Mucosa of stomach (tissue), 1 donor: ENCODE measurements at regions not wholly inside any gene's neighbourhood (a gene's known extent, or its start where the extent isn't known, plus 50 kb on each side); places are given as distances from the start of the nearest gene placed in this dataset.

ENCODE experiments used
- H3K27me3 ChIP-seq: one replicate; pipeline ENCODE4 v1.7.0; 2013; ENCODE audit warnings: mild to moderate bottlenecking, low read length; ENCODE audit not compliant: control insufficient read depth, insufficient read depth
- H3K36me3 ChIP-seq: one replicate; pipeline ENCODE4 v1.7.0; 2013; ENCODE audit warnings: low read length; ENCODE audit not compliant: control insufficient read depth, insufficient read depth
- H3K4me1 ChIP-seq: one replicate; pipeline ENCODE4 v1.7.0; 2013; ENCODE audit warnings: mild to moderate bottlenecking, low read length; ENCODE audit not compliant: control insufficient read depth, insufficient read depth
- H3K4me3 ChIP-seq: one replicate; pipeline ENCODE4 v1.7.0; 2013; ENCODE audit warnings: low read length
- H3K9ac ChIP-seq: one replicate; pipeline ENCODE4 v1.7.0; 2013; ENCODE audit warnings: mild to moderate bottlenecking, low read length, moderate library complexity
- H3K9me3 ChIP-seq: one replicate; pipeline ENCODE4 v1.7.0; 2013; ENCODE audit warnings: mild to moderate bottlenecking, low read length, moderate library complexity; ENCODE audit not compliant: control insufficient read depth
- donor health status: Pancreatic carcinoma.

GRCh38 chr1:218699865-218700264 is 354.7 kb downstream of the TGFB2 start:
- Histone ChIP-seq H3K36me3 (no peaks in the 10 kb centered on the region), H3K27me3 (no peaks in the 10 kb centered on the region), H3K4me1 (no peaks in the 10 kb centered on the region), H3K9ac (no peak overlapping the region), H3K4me3 (no peak overlapping the region), H3K9me3 (no peaks in the 10 kb centered on the region)

GRCh38 chr1:218700666-218701065 is 355.5 kb downstream of the TGFB2 start:
- Histone ChIP-seq H3K27me3 (no peaks in the 10 kb centered on the region), H3K4me1 (no peaks in the 10 kb centered on the region), H3K9me3 (no peaks in the 10 kb centered on the region), H3K9ac (no peak overlapping the region), H3K36me3 (no peaks in the 10 kb centered on the region), H3K4me3 (no peak overlapping the region)

GRCh38 chr1:218701131-218701530 is 356.0 kb downstream of the TGFB2 start:
- no peaks in the 10 kb centered on the region for H3K27me3 ChIP-seq
- no peak overlapping the region for H3K9ac ChIP-seq
- H3K4me1 ChIP-seq = no peaks in the 10 kb centered on the region
- no peaks in the 10 kb centered on the region for H3K9me3 ChIP-seq
- H3K4me3 ChIP-seq = no peak overlapping the region
- no peaks in the 10 kb centered on the region for H3K36me3 ChIP-seq

- H3K36me3 ChIP-seq = no peaks in the 10 kb centered on the region
- no peaks in the 10 kb centered on the region for H3K4me1 ChIP-seq
- no peak overlapping the region for H3K9ac ChIP-seq
- no peak overlapping the region for H3K4me3 ChIP-seq
- H3K27me3 ChIP-seq = no peaks in the 10 kb centered on the region
- no peaks in the 10 kb centered on the region for H3K9me3 ChIP-seq
These were observed 357.6 kb downstream of the TGFB2 start for GRCh38 chr1:218702775-218703174.

GRCh38 chr1:218703836-218704235 is 358.7 kb downstream of the TGFB2 start:
- no peaks in the 10 kb centered on the region for H3K9me3 ChIP-seq
- H3K4me1 ChIP-seq = no peaks in the 10 kb centered on the region
- H3K4me3 ChIP-seq = no peak overlapping the region
- no peak overlapping the region for H3K9ac ChIP-seq
- H3K27me3 ChIP-seq = no peaks in the 10 kb centered on the region
- H3K36me3 ChIP-seq = no peaks in the 10 kb centered on the region

GRCh38 chr1:218705391-218705790 is 360.3 kb downstream of the TGFB2 start:
- no peak overlapping the region for H3K9ac ChIP-seq
- no peaks in the 10 kb centered on the region for H3K4me1 ChIP-seq
- H3K9me3 ChIP-seq = no peaks in the 10 kb centered on the region
- no peaks in the 10 kb centered on the region for H3K27me3 ChIP-seq
- no peaks in the 10 kb centered on the region for H3K36me3 ChIP-seq
- H3K4me3 ChIP-seq = no peak overlapping the region

- Histone ChIP-seq H3K4me3 (no peak overlapping the region), H3K9ac (no peak overlapping the region), H3K4me1 (no peaks in the 10 kb centered on the region), H3K36me3 (no peaks in the 10 kb centered on the region), H3K9me3 (no peaks in the 10 kb centered on the region), H3K27me3 (no peaks in the 10 kb centered on the region)
These were observed 361.1 kb downstream of the TGFB2 start for GRCh38 chr1:218705911-218706893.

- H3K4me1 ChIP-seq = no peaks in the 10 kb centered on the region
- H3K9ac ChIP-seq = no peak overlapping the region
- H3K9me3 ChIP-seq = no peaks in the 10 kb centered on the region
These were observed 365.9 kb downstream of the TGFB2 start for GRCh38 chr1:218711001-218711400.

GRCh38 chr1:218711884-218712674 is 366.9 kb downstream of the TGFB2 start:
- no peaks in the 10 kb centered on the region for H3K4me1 ChIP-seq
- H3K9ac ChIP-seq = no peak overlapping the region
- H3K4me3 ChIP-seq = no peak overlapping the region
- no peaks in the 10 kb centered on the region for H3K9me3 ChIP-seq
- H3K36me3 ChIP-seq = no peaks in the 10 kb centered on the region
- no peaks in the 10 kb centered on the region for H3K27me3 ChIP-seq

More at GRCh38 chr1:218711001-218711400, 365.9 kb downstream of the TGFB2 start:
- H3K27me3 ChIP-seq = no peaks in the 10 kb centered on the region
- no peak overlapping the region for H3K4me3 ChIP-seq
- no peaks in the 10 kb centered on the region for H3K36me3 ChIP-seq

GRCh38 chr1:218712677-218713076 is 367.5 kb downstream of the TGFB2 start:
- H3K27me3 ChIP-seq = no peaks in the 10 kb centered on the region
- no peaks in the 10 kb centered on the region for H3K9me3 ChIP-seq
- H3K4me3 ChIP-seq = no peak overlapping the region
- no peak overlapping the region for H3K9ac ChIP-seq
- no peaks in the 10 kb centered on the region for H3K36me3 ChIP-seq
- no peaks in the 10 kb centered on the region for H3K4me1 ChIP-seq

- no peak overlapping the region for H3K9ac ChIP-seq
- no peak overlapping the region for H3K4me3 ChIP-seq
These were observed 371.0 kb downstream of the TGFB2 start for GRCh38 chr1:218715961-218716669.

More at GRCh38 chr1:218715961-218716669, 371.0 kb downstream of the TGFB2 start:
- no peaks in the 10 kb centered on the region for H3K36me3 ChIP-seq
- no peaks in the 10 kb centered on the region for H3K9me3 ChIP-seq
- H3K4me1 ChIP-seq = no peaks in the 10 kb centered on the region
- H3K27me3 ChIP-seq = no peaks in the 10 kb centered on the region
